ENCODE measurements at regions not wholly inside any gene's neighbourhood (a gene's known extent, or its start where the extent isn't known, plus 50 kb on each side); places are given as distances from the start of the nearest gene placed in this dataset.

DNA sequence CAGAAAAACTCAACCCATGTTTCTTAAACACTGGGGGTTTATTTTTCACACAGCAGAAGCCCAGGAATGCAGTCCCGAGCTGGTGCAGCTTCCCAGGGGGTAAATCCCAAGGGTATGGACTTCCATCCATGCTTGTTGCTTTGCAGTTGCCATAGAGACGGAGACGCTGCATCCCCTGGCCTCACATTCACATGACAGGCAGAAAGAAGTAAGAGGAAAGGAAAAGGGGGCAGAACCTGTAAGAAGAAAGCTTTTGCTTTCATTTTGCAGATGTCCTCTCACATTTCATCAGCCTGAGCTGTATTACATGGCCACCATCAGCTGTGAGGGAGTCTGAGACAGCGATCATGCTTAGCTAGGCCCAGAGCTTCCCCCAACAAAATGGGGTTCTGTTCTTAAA lies 321.0 kb downstream of the AGTPBP1 start:
- Histone ChIP-seq H3K9ac (ENCODE audit: low read depth in 1 of 2, low read length in 2 of 2) (no peak overlapping the region), H3K27me3 (ENCODE audit: control insufficient read depth in 4 of 4, insufficient read depth in 4 of 4, low read length in 3 of 4) (no peaks in the 10 kb centered on the region), H3K36me3 (ENCODE audit: control insufficient read depth in 4 of 4, insufficient read depth in 3 of 4, low read depth in 1 of 4, low read length in 3 of 4) (no peaks in the 10 kb centered on the region), H3K27ac (ENCODE audit: low read depth in 1 of 2, low read length in 2 of 2) (no peak overlapping the region), H3K4me1 (ENCODE audit: control insufficient read depth in 4 of 4, insufficient read depth in 4 of 4, low read length in 3 of 4) (no peaks in the 10 kb centered on the region), H3K4me3 (ENCODE audit: low read depth in 1 of 3, low read length in 3 of 3) (no peak overlapping the region), H3K9me3 (ENCODE audit: control insufficient read depth in 4 of 4, low read length in 3 of 4) (peaks cover 0 to 2% (median 0%) of the 10 kb centered on the region in 4 donors)
- WGBS = 49% methylated on average over 4 of the region's 4 CpGs
- DNase-seq (ENCODE audit: low spot score) = no peak
- TF ChIP-seq FOXA1 (IDR thresholded peaks at IDR 0.05) (no peak), FOXA2 (IDR thresholded peaks at IDR 0.05) (no peak)
- TF ChIP-seq, protein P1, sequence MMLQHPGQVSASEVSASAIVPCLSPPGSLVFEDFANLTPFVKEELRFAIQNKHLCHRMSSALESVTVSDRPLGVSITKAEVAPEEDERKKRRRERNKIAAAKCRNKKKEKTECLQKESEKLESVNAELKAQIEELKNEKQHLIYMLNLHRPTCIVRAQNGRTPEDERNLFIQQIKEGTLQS (IDR thresholded peaks at IDR 0.05) = no peak

DNA sequence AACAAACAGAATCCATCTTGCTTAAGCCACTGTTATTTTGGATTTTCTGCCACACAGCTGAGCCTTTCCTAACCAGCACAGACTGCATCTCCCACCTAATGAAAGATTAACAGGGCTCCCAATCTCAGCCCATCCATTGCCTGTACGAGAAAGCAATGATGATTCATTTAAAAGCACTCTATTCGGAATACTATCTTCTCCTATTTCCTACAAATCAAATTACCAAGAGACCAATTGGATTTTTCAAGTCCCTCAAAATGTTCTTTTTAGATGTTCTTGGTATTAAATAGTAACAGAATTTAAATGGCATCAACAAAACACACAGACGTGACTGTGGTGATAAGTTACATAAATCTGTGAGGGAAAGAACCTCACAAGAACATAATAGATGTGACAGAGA lies 324.1 kb downstream of the AGTPBP1 start:
- no peak overlapping the region for H3K9ac ChIP-seq (ENCODE audit: low read depth in 1 of 2, low read length in 2 of 2)
- H3K27ac ChIP-seq (ENCODE audit: low read depth in 1 of 2, low read length in 2 of 2) = no peak overlapping the region
- no peak overlapping the region for H3K4me3 ChIP-seq (ENCODE audit: low read depth in 1 of 3, low read length in 3 of 3)
- no peaks in the 10 kb centered on the region for H3K36me3 ChIP-seq (ENCODE audit: control insufficient read depth in 4 of 4, insufficient read depth in 3 of 4, low read depth in 1 of 4, low read length in 3 of 4)
- H3K9me3 ChIP-seq (ENCODE audit: control insufficient read depth in 4 of 4, low read length in 3 of 4) = no peaks in the 10 kb centered on the region
- no peaks in the 10 kb centered on the region for H3K4me1 ChIP-seq (ENCODE audit: control insufficient read depth in 4 of 4, insufficient read depth in 4 of 4, low read length in 3 of 4)
- H3K27me3 ChIP-seq (ENCODE audit: control insufficient read depth in 4 of 4, insufficient read depth in 4 of 4, low read length in 3 of 4) = peaks cover 0 to 2% (median 0%) of the 10 kb centered on the region in 4 donors
- TF ChIP-seq, protein P1 (IDR thresholded peaks at IDR 0.05) = no peak
- TF ChIP-seq FOXA2 (IDR thresholded peaks at IDR 0.05) (no peak), SP1 (IDR thresholded peaks at IDR 0.05) (no peak), HNF4A (conservative IDR thresholded peaks at IDR 0.05) (no peak), NR2F2 (IDR thresholded peaks at IDR 0.05) (no peak), YY1 (IDR thresholded peaks at IDR 0.05) (no peak)
- TF ChIP-seq, protein P2, sequence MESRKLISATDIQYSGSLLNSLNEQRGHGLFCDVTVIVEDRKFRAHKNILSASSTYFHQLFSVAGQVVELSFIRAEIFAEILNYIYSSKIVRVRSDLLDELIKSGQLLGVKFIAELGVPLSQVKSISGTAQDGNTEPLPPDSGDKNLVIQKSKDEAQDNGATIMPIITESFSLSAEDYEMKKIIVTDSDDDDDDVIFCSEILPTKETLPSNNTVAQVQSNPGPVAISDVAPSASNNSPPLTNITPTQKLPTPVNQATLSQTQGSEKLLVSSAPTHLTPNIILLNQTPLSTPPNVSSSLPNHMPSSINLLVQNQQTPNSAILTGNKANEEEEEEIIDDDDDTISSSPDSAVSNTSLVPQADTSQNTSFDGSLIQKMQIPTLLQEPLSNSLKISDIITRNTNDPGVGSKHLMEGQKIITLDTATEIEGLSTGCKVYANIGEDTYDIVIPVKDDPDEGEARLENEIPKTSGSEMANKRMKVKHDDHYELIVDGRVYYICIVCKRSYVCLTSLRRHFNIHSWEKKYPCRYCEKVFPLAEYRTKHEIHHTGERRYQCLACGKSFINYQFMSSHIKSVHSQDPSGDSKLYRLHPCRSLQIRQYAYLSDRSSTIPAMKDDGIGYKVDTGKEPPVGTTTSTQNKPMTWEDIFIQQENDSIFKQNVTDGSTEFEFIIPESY (IDR thresholded peaks at IDR 0.05) = no peak
- 68% methylated on average over 3 of the region's 3 CpGs for WGBS
- DNase-seq (ENCODE audit: low spot score) = no peak

DNA sequence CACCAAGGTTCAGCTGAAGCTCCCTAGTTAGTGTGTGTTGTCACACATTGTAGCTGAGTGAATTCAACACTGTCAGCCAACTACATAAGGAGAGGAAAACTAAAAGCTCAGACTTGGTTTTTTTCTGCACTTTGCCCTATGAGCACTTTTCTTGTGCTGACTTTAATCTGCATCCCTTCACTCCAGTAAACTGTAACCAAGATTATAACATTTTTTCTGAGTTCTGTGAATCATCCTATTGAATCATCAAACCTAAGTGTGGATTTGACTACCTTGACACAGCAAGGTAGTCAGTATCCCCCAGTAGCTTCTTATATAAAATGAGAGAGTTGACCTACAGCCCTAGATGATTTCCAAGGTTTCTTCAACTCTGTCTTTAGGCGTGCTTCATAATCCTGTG lies 325.0 kb downstream of the AGTPBP1 start:
- no peak overlapping the region for H3K27ac ChIP-seq (ENCODE audit: low read depth in 1 of 2, low read length in 2 of 2)
- TF ChIP-seq SP1 (IDR thresholded peaks at IDR 0.05) (no peak), TAF1 (conservative IDR thresholded peaks at IDR 0.05) (no peak), HNF4G (IDR thresholded peaks at IDR 0.05) (no peak)
- TF ChIP-seq, protein P2 (IDR thresholded peaks at IDR 0.05) = no peak
- TF ChIP-seq, protein P1 (IDR thresholded peaks at IDR 0.05) = no peak
- H3K36me3 ChIP-seq (ENCODE audit: control insufficient read depth in 4 of 4, insufficient read depth in 3 of 4, low read depth in 1 of 4, low read length in 3 of 4) = no peaks in the 10 kb centered on the region
- H3K4me1 ChIP-seq (ENCODE audit: control insufficient read depth in 4 of 4, insufficient read depth in 4 of 4, low read length in 3 of 4) = no peaks in the 10 kb centered on the region
- no peak overlapping the region for H3K9ac ChIP-seq (ENCODE audit: low read depth in 1 of 2, low read length in 2 of 2)
- H3K9me3 ChIP-seq (ENCODE audit: control insufficient read depth in 4 of 4, low read length in 3 of 4) = no peaks in the 10 kb centered on the region
- H3K27me3 ChIP-seq (ENCODE audit: control insufficient read depth in 4 of 4, insufficient read depth in 4 of 4, low read length in 3 of 4) = peaks cover 0 to 2% (median 0%) of the 10 kb centered on the region in 4 donors
- WGBS = 70% methylated on average over 1 of the region's 1 CpG
- no peak overlapping the region for H3K4me3 ChIP-seq (ENCODE audit: low read depth in 1 of 3, low read length in 3 of 3)
- no peak for DNase-seq (ENCODE audit: low spot score)
